Loucy (cell line): ENCODE measurements at regions not wholly inside any gene's neighbourhood (a gene's known extent, or its start where the extent isn't known, plus 50 kb on each side); places are given as distances from the start of the nearest gene placed in this dataset.

ENCODE experiments used
- EZH2phosphoT487 ChIP-seq: fragments of 200-600 bp; IDR thresholded peaks from 2 replicates; pipeline ENCODE4 v1.6.1; 2018; ENCODE audit warnings: antibody characterized with exemption, mild to moderate bottlenecking, moderate library complexity, borderline replicate concordance
- TF ChIP-seq, protein P1 (sequence below): fragments of 200-600 bp; sonication (generic); conservative IDR thresholded peaks from 2 replicates; pipeline ENCODE4 v1.5.1; 2014; ENCODE audit warnings: mild to moderate bottlenecking, antibody characterized with exemption, low read length

DNA sequence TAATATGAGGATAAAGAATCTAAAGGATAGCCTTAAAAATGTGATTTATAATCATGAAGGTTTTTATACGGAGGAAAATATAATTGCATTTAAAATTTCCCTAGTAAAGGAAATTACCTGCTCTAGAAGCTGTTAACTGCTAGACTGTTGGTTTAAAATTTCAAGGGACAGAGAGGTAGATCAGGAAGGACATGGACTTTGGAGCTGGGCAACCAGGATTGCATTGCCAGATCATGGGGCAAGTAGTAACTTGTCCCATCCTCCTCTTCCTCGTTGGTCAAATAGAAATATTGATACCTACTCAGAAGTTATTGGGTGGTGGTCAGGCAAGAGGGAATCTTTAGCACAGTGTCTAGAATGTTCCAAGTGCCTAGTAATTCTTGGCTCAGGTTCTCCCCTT lies 525.1 kb downstream of the MFSD1 start:
- TF ChIP-seq, protein P1, sequence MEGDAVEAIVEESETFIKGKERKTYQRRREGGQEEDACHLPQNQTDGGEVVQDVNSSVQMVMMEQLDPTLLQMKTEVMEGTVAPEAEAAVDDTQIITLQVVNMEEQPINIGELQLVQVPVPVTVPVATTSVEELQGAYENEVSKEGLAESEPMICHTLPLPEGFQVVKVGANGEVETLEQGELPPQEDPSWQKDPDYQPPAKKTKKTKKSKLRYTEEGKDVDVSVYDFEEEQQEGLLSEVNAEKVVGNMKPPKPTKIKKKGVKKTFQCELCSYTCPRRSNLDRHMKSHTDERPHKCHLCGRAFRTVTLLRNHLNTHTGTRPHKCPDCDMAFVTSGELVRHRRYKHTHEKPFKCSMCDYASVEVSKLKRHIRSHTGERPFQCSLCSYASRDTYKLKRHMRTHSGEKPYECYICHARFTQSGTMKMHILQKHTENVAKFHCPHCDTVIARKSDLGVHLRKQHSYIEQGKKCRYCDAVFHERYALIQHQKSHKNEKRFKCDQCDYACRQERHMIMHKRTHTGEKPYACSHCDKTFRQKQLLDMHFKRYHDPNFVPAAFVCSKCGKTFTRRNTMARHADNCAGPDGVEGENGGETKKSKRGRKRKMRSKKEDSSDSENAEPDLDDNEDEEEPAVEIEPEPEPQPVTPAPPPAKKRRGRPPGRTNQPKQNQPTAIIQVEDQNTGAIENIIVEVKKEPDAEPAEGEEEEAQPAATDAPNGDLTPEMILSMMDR: no peak
- TF ChIP-seq EZH2phosphoT487: no peak
